Spleen (tissue), 7 donors: ENCODE measurements at regions not wholly inside any gene's neighbourhood (a gene's known extent, or its start where the extent isn't known, plus 50 kb on each side); places are given as distances from the start of the nearest gene placed in this dataset.

Experiments used
- CTCF ChIP-seq, 11 experiments: fragments of 200-600 bp in 7 of 11; fragments of 450-650 bp in 4 of 11; sonication (generic) in 4 of 11; IDR thresholded peaks in 8 of 11; conservative IDR thresholded peaks in 3 of 11; 1 replicate in 7 of 11; 2 replicates in 4 of 11; pipeline versions ENCODE4 v1.4.0 to v1.8.0; 2016 to 2021; ENCODE audit warnings: antibody characterized with exemption in 11 of 11, inconsistent platforms in 4 of 11, mild to moderate bottlenecking in 1 of 11
- POLR2A ChIP-seq, 3 donors: fragments of 450-650 bp; IDR thresholded peaks; one replicate each; pipeline ENCODE4 v1.5.1; 2017; ENCODE audit warnings: antibody characterized with exemption in 3 of 3, mild to moderate bottlenecking in 1 of 3
- POLR2AphosphoS5 ChIP-seq, 3 donors: sonication (generic); formaldehyde crosslinking; IDR thresholded peaks; one replicate each; pipeline ENCODE4 v1.5.1; 2017; ENCODE audit warnings: antibody characterized with exemption in 3 of 3
- donor health status: DM: no; HTN: no; CAD: no; lungs with moderate emphysema.
- donor health status: DM: no; HTN: no; CAD: no.
- donor health status: DM: no; HTN: no; CAD: no.

- TF ChIP-seq POLR2A (IDR thresholded peaks at IDR 0.05) = no peak
- no peak for TF ChIP-seq POLR2AphosphoS5 (IDR thresholded peaks at IDR 0.05)
- no peak for TF ChIP-seq CTCF (IDR thresholded peaks at IDR 0.05 in 8 of 11, conservative IDR thresholded peaks at IDR 0.05 in 3 of 11)
These were observed 1572.1 kb upstream of the LRRTM1 start for GRCh38 chr2:81876624-81877023.
